ENCODE measurements at regions not wholly inside any gene's neighbourhood (a gene's known extent, or its start where the extent isn't known, plus 50 kb on each side); places are given as distances from the start of the nearest gene placed in this dataset.
"Not testable (repeated sequence)": the region's sequence is repeated elsewhere in the genome, so short reads cannot be mapped to it uniquely, and the experiment has no call there.

DNA sequence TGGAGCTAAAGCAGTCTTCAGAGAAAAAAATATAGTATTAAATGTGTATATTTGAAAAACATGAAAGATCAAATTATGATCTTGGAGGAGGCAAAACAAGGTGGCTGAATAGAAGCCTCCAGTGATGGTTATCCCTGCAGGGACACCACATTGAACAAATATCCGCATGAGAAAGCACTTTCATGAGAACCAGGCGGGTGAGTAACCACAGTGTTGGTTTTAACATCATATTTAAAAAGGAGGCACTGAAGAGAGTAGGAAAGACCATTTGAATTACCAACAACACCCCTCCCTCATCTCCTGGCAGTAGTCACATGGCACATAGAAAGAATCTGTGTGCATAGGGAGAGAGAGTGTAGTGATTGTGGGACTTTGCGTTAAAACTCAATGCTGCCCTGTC, 759.6 kb upstream of the NRXN1 start:
- no peak for DNase-seq
- Histone ChIP-seq H3K27me3 (replicated peaks; ENCODE audit: control insufficient read depth, insufficient read depth, low read length, poor library complexity, severe bottlenecking) (no peaks in the 10 kb centered on the region), H3K36me3 (ENCODE audit: control insufficient read depth, insufficient read depth, low read length) (no peaks in the 10 kb centered on the region), H3K4me3 (ENCODE audit: insufficient read depth, low read depth, low read length, poor library complexity, severe bottlenecking) (no peak overlapping the region), H3K4me1 (ENCODE audit: control insufficient read depth, insufficient read depth, low read length, poor library complexity, severe bottlenecking) (no peaks in the 10 kb centered on the region), H3K27ac (ENCODE audit: insufficient read depth, low read length, poor library complexity, severe bottlenecking) (no peak overlapping the region), H3K9me3 (ENCODE audit: control insufficient read depth, low read length) (peaks cover 4% of the 10 kb centered on the region)

DNA sequence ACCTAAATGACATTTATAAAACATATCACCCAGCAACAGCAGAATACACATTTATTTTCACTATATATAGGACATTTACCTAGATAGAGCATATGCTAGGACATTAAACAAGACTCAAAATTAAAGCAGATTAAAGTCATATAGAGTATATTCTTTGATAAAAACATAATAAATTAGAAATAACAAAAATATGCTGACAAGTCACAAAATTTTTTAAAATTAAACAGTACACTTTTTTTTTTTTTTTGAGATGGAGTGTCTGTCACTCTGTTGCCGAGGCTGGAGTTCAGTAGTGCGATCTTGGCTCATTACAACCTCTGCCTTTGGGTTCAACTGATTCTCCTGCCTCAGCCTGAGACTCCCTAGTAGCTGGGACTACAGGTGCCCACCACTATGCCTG, 758.9 kb upstream of the NRXN1 start:
- Histone ChIP-seq H3K4me1 (ENCODE audit: control insufficient read depth, insufficient read depth, low read length, poor library complexity, severe bottlenecking) (no peaks in the 10 kb centered on the region), H3K27me3 (replicated peaks; ENCODE audit: control insufficient read depth, insufficient read depth, low read length, poor library complexity, severe bottlenecking) (no peaks in the 10 kb centered on the region), H3K4me3 (ENCODE audit: insufficient read depth, low read depth, low read length, poor library complexity, severe bottlenecking) (no peak overlapping the region), H3K36me3 (ENCODE audit: control insufficient read depth, insufficient read depth, low read length) (no peaks in the 10 kb centered on the region), H3K27ac (ENCODE audit: insufficient read depth, low read length, poor library complexity, severe bottlenecking) (no peak overlapping the region), H3K9me3 (ENCODE audit: control insufficient read depth, low read length) (peaks cover 4% of the 10 kb centered on the region)
- DNase-seq = no peak

GRCh38 chr2:51789918-51790317, 758.0 kb upstream of the NRXN1 start:
- Histone ChIP-seq H3K4me1 (ENCODE audit: control insufficient read depth, insufficient read depth, low read length, poor library complexity, severe bottlenecking) (no peaks in the 10 kb centered on the region), H3K27me3 (replicated peaks; ENCODE audit: control insufficient read depth, insufficient read depth, low read length, poor library complexity, severe bottlenecking) (no peaks in the 10 kb centered on the region), H3K9me3 (ENCODE audit: control insufficient read depth, low read length) (peaks cover 4% of the 10 kb centered on the region), H3K36me3 (ENCODE audit: control insufficient read depth, insufficient read depth, low read length) (no peaks in the 10 kb centered on the region), H3K27ac (ENCODE audit: insufficient read depth, low read length, poor library complexity, severe bottlenecking) (no peak overlapping the region), H3K4me3 (ENCODE audit: insufficient read depth, low read depth, low read length, poor library complexity, severe bottlenecking) (no peak overlapping the region)
- DNase-seq = no peak

DNA sequence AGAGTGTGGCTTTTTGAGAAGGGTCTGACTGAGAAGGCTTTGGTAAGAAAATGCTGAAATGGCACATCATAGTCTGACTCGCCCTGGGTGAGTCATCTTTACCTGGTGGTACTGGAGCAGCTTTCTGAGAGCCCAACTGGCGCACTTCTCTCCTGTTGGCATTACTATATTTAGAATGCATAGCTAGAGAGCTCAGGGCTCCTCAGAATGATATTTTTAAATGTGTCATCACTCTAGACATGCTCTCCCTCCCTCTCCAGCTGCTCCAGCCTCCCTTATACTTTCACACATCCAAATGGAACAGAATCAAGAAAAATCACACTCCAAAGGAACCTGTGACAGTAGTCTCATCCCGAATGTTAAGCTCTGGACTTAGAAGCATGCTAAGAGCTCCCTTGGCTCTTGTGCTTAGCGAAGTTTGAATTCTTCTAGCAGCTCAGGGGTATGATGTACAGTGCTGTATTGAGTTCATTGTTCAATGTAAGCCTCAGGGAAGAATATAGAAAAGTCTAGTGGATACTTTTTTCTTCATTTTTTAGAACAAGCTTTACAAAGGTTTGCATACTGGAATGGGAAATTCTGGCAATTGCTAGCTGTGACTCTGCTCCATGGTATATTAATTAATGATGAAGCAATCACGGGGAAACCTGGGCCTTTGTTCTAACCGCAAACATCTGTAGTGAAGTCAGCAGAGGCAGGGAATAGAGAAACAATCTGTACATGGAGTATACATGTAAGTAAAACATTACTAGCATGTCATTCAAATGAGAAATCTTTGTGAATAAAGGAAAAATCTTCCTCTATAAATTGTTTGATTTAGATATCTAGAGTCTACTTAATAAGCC, 751.2 kb upstream of the NRXN1 start:
- Histone ChIP-seq H3K4me1 (ENCODE audit: control insufficient read depth, insufficient read depth, low read length, poor library complexity, severe bottlenecking) (no peaks in the 10 kb centered on the region), H3K4me3 (ENCODE audit: insufficient read depth, low read depth, low read length, poor library complexity, severe bottlenecking) (no peak overlapping the region), H3K27me3 (replicated peaks; ENCODE audit: control insufficient read depth, insufficient read depth, low read length, poor library complexity, severe bottlenecking) (no peaks in the 10 kb centered on the region), H3K9me3 (ENCODE audit: control insufficient read depth, low read length) (no peaks in the 10 kb centered on the region), H3K36me3 (ENCODE audit: control insufficient read depth, insufficient read depth, low read length) (no peaks in the 10 kb centered on the region), H3K27ac (ENCODE audit: insufficient read depth, low read length, poor library complexity, severe bottlenecking) (no peak overlapping the region)
- no peak for DNase-seq

- Histone ChIP-seq H3K4me3 (ENCODE audit: insufficient read depth, low read depth, low read length, poor library complexity, severe bottlenecking) (no peak overlapping the region), H3K9me3 (ENCODE audit: control insufficient read depth, low read length) (no peaks in the 10 kb centered on the region), H3K27ac (ENCODE audit: insufficient read depth, low read length, poor library complexity, severe bottlenecking) (no peak overlapping the region), H3K27me3 (replicated peaks; ENCODE audit: control insufficient read depth, insufficient read depth, low read length, poor library complexity, severe bottlenecking) (no peaks in the 10 kb centered on the region), H3K4me1 (ENCODE audit: control insufficient read depth, insufficient read depth, low read length, poor library complexity, severe bottlenecking) (no peaks in the 10 kb centered on the region), H3K36me3 (ENCODE audit: control insufficient read depth, insufficient read depth, low read length) (no peaks in the 10 kb centered on the region)
- no peak for DNase-seq
Measured at GRCh38 chr2:51781691-51782090, 749.8 kb upstream of the NRXN1 start.

GRCh38 chr2:51780353-51780752, 748.4 kb upstream of the NRXN1 start:
- no peaks in the 10 kb centered on the region for H3K4me1 ChIP-seq (ENCODE audit: control insufficient read depth, insufficient read depth, low read length, poor library complexity, severe bottlenecking)

GRCh38 chr2:51779723-51780122, 747.8 kb upstream of the NRXN1 start:
- H3K9me3 ChIP-seq (ENCODE audit: control insufficient read depth, low read length); H3K4me3 ChIP-seq (ENCODE audit: insufficient read depth, low read depth, low read length, poor library complexity, severe bottlenecking); H3K27me3 ChIP-seq (replicated peaks; ENCODE audit: control insufficient read depth, insufficient read depth, low read length, poor library complexity, severe bottlenecking); H3K4me1 ChIP-seq (ENCODE audit: control insufficient read depth, insufficient read depth, low read length, poor library complexity, severe bottlenecking); H3K27ac ChIP-seq (ENCODE audit: insufficient read depth, low read length, poor library complexity, severe bottlenecking); H3K36me3 ChIP-seq (ENCODE audit: control insufficient read depth, insufficient read depth, low read length); DNase-seq: not testable (repeated sequence)

More at GRCh38 chr2:51780353-51780752, 748.4 kb upstream of the NRXN1 start:
- H3K4me3 ChIP-seq (ENCODE audit: insufficient read depth, low read depth, low read length, poor library complexity, severe bottlenecking) = no peak overlapping the region
- no peaks in the 10 kb centered on the region for H3K9me3 ChIP-seq (ENCODE audit: control insufficient read depth, low read length)
- no peaks in the 10 kb centered on the region for H3K36me3 ChIP-seq (ENCODE audit: control insufficient read depth, insufficient read depth, low read length)
- no peaks in the 10 kb centered on the region for H3K27me3 ChIP-seq (replicated peaks; ENCODE audit: control insufficient read depth, insufficient read depth, low read length, poor library complexity, severe bottlenecking)
- no peak overlapping the region for H3K27ac ChIP-seq (ENCODE audit: insufficient read depth, low read length, poor library complexity, severe bottlenecking)
- DNase-seq = no peak

GRCh38 chr2:51778806-51779205, 746.9 kb upstream of the NRXN1 start:
- no peaks in the 10 kb centered on the region for H3K27me3 ChIP-seq (replicated peaks; ENCODE audit: control insufficient read depth, insufficient read depth, low read length, poor library complexity, severe bottlenecking)
- H3K4me3 ChIP-seq (ENCODE audit: insufficient read depth, low read depth, low read length, poor library complexity, severe bottlenecking) = no peak overlapping the region
- DNase-seq = no peak
- H3K9me3 ChIP-seq (ENCODE audit: control insufficient read depth, low read length) = no peaks in the 10 kb centered on the region
- no peak overlapping the region for H3K27ac ChIP-seq (ENCODE audit: insufficient read depth, low read length, poor library complexity, severe bottlenecking)
- H3K36me3 ChIP-seq (ENCODE audit: control insufficient read depth, insufficient read depth, low read length) = no peaks in the 10 kb centered on the region
- H3K4me1 ChIP-seq (ENCODE audit: control insufficient read depth, insufficient read depth, low read length, poor library complexity, severe bottlenecking) = no peaks in the 10 kb centered on the region

GRCh38 chr2:51774606-51775005, 742.7 kb upstream of the NRXN1 start:
- not testable (repeated sequence) for DNase-seq; H3K36me3 ChIP-seq (ENCODE audit: control insufficient read depth, insufficient read depth, low read length); H3K27me3 ChIP-seq (replicated peaks; ENCODE audit: control insufficient read depth, insufficient read depth, low read length, poor library complexity, severe bottlenecking); H3K9me3 ChIP-seq (ENCODE audit: control insufficient read depth, low read length); H3K4me1 ChIP-seq (ENCODE audit: control insufficient read depth, insufficient read depth, low read length, poor library complexity, severe bottlenecking); H3K27ac ChIP-seq (ENCODE audit: insufficient read depth, low read length, poor library complexity, severe bottlenecking); H3K4me3 ChIP-seq (ENCODE audit: insufficient read depth, low read depth, low read length, poor library complexity, severe bottlenecking)

GRCh38 chr2:51760441-51760840, 728.5 kb upstream of the NRXN1 start:
- Histone ChIP-seq H3K9me3 (ENCODE audit: control insufficient read depth, low read length) (no peaks in the 10 kb centered on the region), H3K36me3 (ENCODE audit: control insufficient read depth, insufficient read depth, low read length) (no peaks in the 10 kb centered on the region), H3K27me3 (replicated peaks; ENCODE audit: control insufficient read depth, insufficient read depth, low read length, poor library complexity, severe bottlenecking) (no peaks in the 10 kb centered on the region), H3K4me1 (ENCODE audit: control insufficient read depth, insufficient read depth, low read length, poor library complexity, severe bottlenecking) (no peaks in the 10 kb centered on the region), H3K27ac (ENCODE audit: insufficient read depth, low read length, poor library complexity, severe bottlenecking) (no peak overlapping the region), H3K4me3 (ENCODE audit: insufficient read depth, low read depth, low read length, poor library complexity, severe bottlenecking) (no peak overlapping the region)
- no peak for DNase-seq

Data from effector memory CD4-positive, alpha-beta T cell (primary cell).